ENCODE measurements at regions not wholly inside any gene's neighbourhood (a gene's known extent, or its start where the extent isn't known, plus 50 kb on each side); places are given as distances from the start of the nearest gene placed in this dataset.

GRCh38 chr3:144105542-144105941, 133.9 kb downstream of the DIPK2A start:
- TF ChIP-seq REST (IDR thresholded peaks at IDR 0.05; ENCODE audit: low read depth) (no peak), TEAD4 (IDR thresholded peaks at IDR 0.05) (no peak), RAD21 (IDR thresholded peaks at IDR 0.05; ENCODE audit: low read depth) (no peak), EP300 (IDR thresholded peaks at IDR 0.05; ENCODE audit: borderline replicate concordance) (no peak), TCF12 (IDR thresholded peaks at IDR 0.05; ENCODE audit: low read depth) (no peak), ZBTB7A (IDR thresholded peaks at IDR 0.05; ENCODE audit: low read depth) (no peak), CREB1 (IDR thresholded peaks at IDR 0.05; ENCODE audit: low read depth) (no peak), CEBPB (IDR thresholded peaks at IDR 0.05) (no peak), FOXM1 (IDR thresholded peaks at IDR 0.05; ENCODE audit: borderline replicate concordance, low read depth) (no peak), USF1 (IDR thresholded peaks at IDR 0.05) (no peak)

- TF ChIP-seq MAX (IDR thresholded peaks at IDR 0.05) (no peak), EP300 (IDR thresholded peaks at IDR 0.05; ENCODE audit: borderline replicate concordance) (no peak), CEBPB (IDR thresholded peaks at IDR 0.05) (no peak), TEAD4 (IDR thresholded peaks at IDR 0.05) (no peak), USF1 (IDR thresholded peaks at IDR 0.05) (no peak), CREB1 (IDR thresholded peaks at IDR 0.05; ENCODE audit: low read depth) (no peak), REST (IDR thresholded peaks at IDR 0.05; ENCODE audit: low read depth) (no peak), NFIC (IDR thresholded peaks at IDR 0.05) (no peak), ZBTB7A (IDR thresholded peaks at IDR 0.05; ENCODE audit: low read depth) (no peak), TAF1 (IDR thresholded peaks at IDR 0.05; ENCODE audit: low read depth) (no peak), FOXM1 (IDR thresholded peaks at IDR 0.05; ENCODE audit: borderline replicate concordance, low read depth) (no peak), EGR1 (IDR thresholded peaks at IDR 0.05) (no peak), TCF12 (IDR thresholded peaks at IDR 0.05; ENCODE audit: low read depth) (no peak), RAD21 (IDR thresholded peaks at IDR 0.05; ENCODE audit: low read depth) (no peak), YY1 (IDR thresholded peaks at IDR 0.05; ENCODE audit: low read depth) (no peak)
Measured at GRCh38 chr3:144106970-144107369, 135.3 kb downstream of the DIPK2A start.

GRCh38 chr3:144107923-144108322, 136.3 kb downstream of the DIPK2A start:
- no peak for TF ChIP-seq EGR1 (IDR thresholded peaks at IDR 0.05)
- TF ChIP-seq USF1 (IDR thresholded peaks at IDR 0.05), result no peak
- TF ChIP-seq EP300 (IDR thresholded peaks at IDR 0.05; ENCODE audit: borderline replicate concordance), result no peak
- no peak for TF ChIP-seq MAX (IDR thresholded peaks at IDR 0.05)
- no peak for TF ChIP-seq TCF12 (IDR thresholded peaks at IDR 0.05; ENCODE audit: low read depth)
- no peak for TF ChIP-seq YY1 (IDR thresholded peaks at IDR 0.05; ENCODE audit: low read depth)
- TF ChIP-seq CEBPB (IDR thresholded peaks at IDR 0.05), result no peak
- no peak for TF ChIP-seq CREB1 (IDR thresholded peaks at IDR 0.05; ENCODE audit: low read depth)
- TF ChIP-seq ZBTB7A (IDR thresholded peaks at IDR 0.05; ENCODE audit: low read depth), result no peak
- no peak for TF ChIP-seq NFIC (IDR thresholded peaks at IDR 0.05)
- TF ChIP-seq TAF1 (IDR thresholded peaks at IDR 0.05; ENCODE audit: low read depth), result no peak

GRCh38 chr3:144109944-144110343, 138.3 kb downstream of the DIPK2A start:
- TF ChIP-seq MAX (IDR thresholded peaks at IDR 0.05) (no peak), CEBPB (IDR thresholded peaks at IDR 0.05) (no peak), TEAD4 (IDR thresholded peaks at IDR 0.05) (no peak), YY1 (IDR thresholded peaks at IDR 0.05; ENCODE audit: low read depth) (no peak), EP300 (IDR thresholded peaks at IDR 0.05; ENCODE audit: borderline replicate concordance) (no peak), FOXM1 (IDR thresholded peaks at IDR 0.05; ENCODE audit: borderline replicate concordance, low read depth) (no peak), EGR1 (IDR thresholded peaks at IDR 0.05) (no peak), TAF1 (IDR thresholded peaks at IDR 0.05; ENCODE audit: low read depth) (no peak), NFIC (IDR thresholded peaks at IDR 0.05) (no peak), RAD21 (IDR thresholded peaks at IDR 0.05; ENCODE audit: low read depth) (no peak), CREB1 (IDR thresholded peaks at IDR 0.05; ENCODE audit: low read depth) (no peak), TCF12 (IDR thresholded peaks at IDR 0.05; ENCODE audit: low read depth) (no peak), ZBTB7A (IDR thresholded peaks at IDR 0.05; ENCODE audit: low read depth) (no peak), USF1 (IDR thresholded peaks at IDR 0.05) (no peak), REST (IDR thresholded peaks at IDR 0.05; ENCODE audit: low read depth) (no peak)
